Pancreas (tissue), 10 donors: ENCODE measurements at regions not wholly inside any gene's neighbourhood (a gene's known extent, or its start where the extent isn't known, plus 50 kb on each side); places are given as distances from the start of the nearest gene placed in this dataset.

Experiments used
- ATAC-seq, 4 donors: fragments of 200-7000 bp; cut with Tn5 transposase; one replicate each; pipeline versions ENCODE4 v1.8.0 to v1.9.1; 2020; ENCODE audit warnings: mild to moderate bottlenecking in 4 of 4, moderate library complexity in 4 of 4
- DNase-seq, 6 donors: peaks; one replicate each; pipeline ENCODE4 v3.0.0-alpha.2; 2020
- FAIRE-seq: peaks from 2 replicates; lab custom pipeline; 2012; peaks lifted over from hg19 to GRCh38; lab: Jason Lieb, UNC
- H3K27ac ChIP-seq, 4 donors: fragments of 200-600 bp; sonication (generic); 1 replicate in 3 of 4; 2 replicates in 1 of 4; pipeline versions ENCODE4 v1.5.0 to v1.8.0; 2020
- H3K27me3 ChIP-seq, 4 donors: fragments of 200-600 bp; one replicate each; pipeline ENCODE4 v1.8.0; 2021
- H3K36me3 ChIP-seq, 3 donors: fragments of 200-600 bp; sonication (generic) in 1 of 3; one replicate each; pipeline versions ENCODE4 v1.5.0 to v1.8.0; 2020 to 2021
- H3K4me1 ChIP-seq, 3 donors: fragments of 200-600 bp; one replicate each; pipeline ENCODE4 v1.8.0; 2021
- H3K4me3 ChIP-seq, 4 donors: fragments of 200-600 bp; sonication (generic) in 2 of 4; one replicate each; pipeline versions ENCODE4 v1.5.0 to v1.8.0; 2020 to 2021
- H3K9me3 ChIP-seq, 4 donors: fragments of 200-600 bp; one replicate each; pipeline ENCODE4 v1.8.0; 2021
- WGBS, 2 donors: extraction: QIAGEN DNeasy Blood & Tissue Kit; methylation state at CpG; one replicate each; pipeline ENCODE4 v1.1.7; 2013; 5-methylcytosine and 5-hydroxymethylcytosine counted together
- intact Hi-C, 3 donors: fragments of 100-400 bp; cut with DNase I; formaldehyde crosslinking; loops; one replicate each; pipeline versions ENCODE4 v1.11.1 to v1.14.2; 2022
- TF ChIP-seq, protein P1 (sequence below), 4 donors: fragments of 200-600 bp; sonication (generic) in 3 of 4; IDR thresholded peaks; one replicate each; pipeline versions ENCODE4 v1.5.0 to v1.8.0; 2021; ENCODE audit warnings: antibody characterized with exemption in 4 of 4
- donor health status: healthy with polysubstance abuse.
- donor health status: DM: no; HTN: no; CAD: no; lungs with moderate emphysema.
- donor health status: DM: no; HTN: no; CAD: no.
- donor health status: control.
- donor health status: control.
- donor health status: Bipolar disorder and iron deficiency.
- donor health status: DM: yes; HTN: yes; CAD: no.
- donor health status: DM: no; HTN: no; CAD: no.
- donor health status: DM: no; HTN: no; CAD: no.
- donor health status: DM: yes; HTN: yes; CAD: no.

DNA sequence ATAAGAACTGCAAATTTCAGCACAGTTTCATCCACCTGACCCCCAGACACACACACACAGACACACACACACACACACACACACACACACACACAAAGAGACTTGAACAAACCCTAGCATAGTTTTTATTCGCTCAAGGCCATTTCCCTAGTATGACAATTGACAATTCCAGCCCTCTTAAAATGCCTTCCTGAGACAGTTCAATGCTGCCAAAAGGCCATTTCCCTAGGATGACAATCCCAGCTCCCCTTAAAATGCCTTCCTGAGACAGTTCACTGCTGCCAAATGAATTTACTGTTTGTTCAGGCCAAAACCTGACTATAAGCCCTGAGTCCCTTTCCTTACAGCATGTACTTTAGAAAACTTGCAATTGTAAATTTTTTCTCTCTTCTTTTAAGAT is 259.5 kb upstream of the SLC7A11 start:
- Histone ChIP-seq H3K9me3 (no peaks in the 10 kb centered on the region), H3K36me3 (no peaks in the 10 kb centered on the region), H3K4me3 (no peak overlapping the region), H3K27ac (no peak overlapping the region), H3K27me3 (no peaks in the 10 kb centered on the region), H3K4me1 (no peaks in the 10 kb centered on the region)
- intact Hi-C loops = no loop called here
- FAIRE-seq (no peak), ATAC-seq (no peak), DNase-seq (no peak)
- TF ChIP-seq, protein P1, sequence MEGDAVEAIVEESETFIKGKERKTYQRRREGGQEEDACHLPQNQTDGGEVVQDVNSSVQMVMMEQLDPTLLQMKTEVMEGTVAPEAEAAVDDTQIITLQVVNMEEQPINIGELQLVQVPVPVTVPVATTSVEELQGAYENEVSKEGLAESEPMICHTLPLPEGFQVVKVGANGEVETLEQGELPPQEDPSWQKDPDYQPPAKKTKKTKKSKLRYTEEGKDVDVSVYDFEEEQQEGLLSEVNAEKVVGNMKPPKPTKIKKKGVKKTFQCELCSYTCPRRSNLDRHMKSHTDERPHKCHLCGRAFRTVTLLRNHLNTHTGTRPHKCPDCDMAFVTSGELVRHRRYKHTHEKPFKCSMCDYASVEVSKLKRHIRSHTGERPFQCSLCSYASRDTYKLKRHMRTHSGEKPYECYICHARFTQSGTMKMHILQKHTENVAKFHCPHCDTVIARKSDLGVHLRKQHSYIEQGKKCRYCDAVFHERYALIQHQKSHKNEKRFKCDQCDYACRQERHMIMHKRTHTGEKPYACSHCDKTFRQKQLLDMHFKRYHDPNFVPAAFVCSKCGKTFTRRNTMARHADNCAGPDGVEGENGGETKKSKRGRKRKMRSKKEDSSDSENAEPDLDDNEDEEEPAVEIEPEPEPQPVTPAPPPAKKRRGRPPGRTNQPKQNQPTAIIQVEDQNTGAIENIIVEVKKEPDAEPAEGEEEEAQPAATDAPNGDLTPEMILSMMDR (IDR thresholded peaks at IDR 0.05) = no peak
- 73 to 94% methylated on average over 1 of the region's 1 CpG for WGBS, 2 donors

DNA sequence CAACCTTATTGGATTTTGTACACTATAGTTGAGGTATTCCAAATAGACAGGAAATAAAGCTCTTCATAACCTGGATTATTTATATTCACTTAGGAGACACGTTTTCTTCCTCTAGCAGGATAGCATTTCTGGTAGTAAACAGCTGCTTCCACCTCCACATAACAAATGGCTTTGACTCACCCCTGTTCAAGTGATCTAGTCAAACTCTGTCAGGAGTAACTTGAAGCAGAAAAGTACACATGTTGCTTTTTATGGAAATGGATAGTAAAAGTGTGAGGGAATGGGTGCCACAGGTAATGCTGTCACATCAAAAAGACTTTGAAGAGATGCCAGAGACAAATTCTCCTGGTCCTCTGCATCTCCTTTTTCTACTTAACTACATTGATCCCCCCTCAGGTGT is 258.7 kb upstream of the SLC7A11 start:
- H3K9me3 ChIP-seq = no peaks in the 10 kb centered on the region
- no peak overlapping the region for H3K27ac ChIP-seq
- no peaks in the 10 kb centered on the region for H3K27me3 ChIP-seq
- FAIRE-seq (no peak), ATAC-seq (no peak), DNase-seq (no peak)
- H3K4me1 ChIP-seq = no peaks in the 10 kb centered on the region
- intact Hi-C loops = no loop called here
- H3K4me3 ChIP-seq = no peak overlapping the region
- TF ChIP-seq, protein P1 (IDR thresholded peaks at IDR 0.05) = no peak
- 63 to 90% methylated on average over 1 of the region's 1 CpG for WGBS, 2 donors
- H3K36me3 ChIP-seq = no peaks in the 10 kb centered on the region

DNA sequence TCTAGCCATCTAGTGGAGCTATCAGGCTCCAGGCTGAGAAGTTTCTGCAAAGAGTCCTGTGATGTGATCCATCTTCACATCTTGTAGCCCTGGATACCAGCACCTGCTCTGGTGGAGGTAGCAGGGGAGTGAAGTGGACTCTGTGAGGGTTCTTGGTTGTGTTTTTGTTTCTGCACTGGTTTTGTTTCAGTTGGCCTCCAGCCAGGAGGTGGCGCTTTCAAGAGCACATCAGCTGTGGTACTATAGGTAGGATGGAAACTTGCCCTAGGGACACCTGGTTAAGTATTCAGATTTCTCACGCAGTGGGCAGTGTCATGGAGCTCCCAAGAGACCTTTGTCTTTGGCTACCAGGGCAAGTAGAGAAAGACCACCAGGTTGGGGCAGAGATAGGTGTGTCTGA is 257.5 kb upstream of the SLC7A11 start:
- Histone ChIP-seq H3K36me3 (no peaks in the 10 kb centered on the region), H3K9me3 (no peaks in the 10 kb centered on the region), H3K27me3 (no peaks in the 10 kb centered on the region), H3K4me3 (no peak overlapping the region), H3K27ac (no peak overlapping the region), H3K4me1 (no peaks in the 10 kb centered on the region)
- intact Hi-C loops = no loop called here
- FAIRE-seq = no peak
- peak in 4 of 6 donors; percentile 7 to 40 (median 26) for DNase-seq
- TF ChIP-seq, protein P1 (IDR thresholded peaks at IDR 0.05) = no peak
- 41 to 46% methylated on average over 2 of the region's 2 CpGs for WGBS, 2 donors
- ATAC-seq = peak in 1 of 4 donors; percentile 39

DNA sequence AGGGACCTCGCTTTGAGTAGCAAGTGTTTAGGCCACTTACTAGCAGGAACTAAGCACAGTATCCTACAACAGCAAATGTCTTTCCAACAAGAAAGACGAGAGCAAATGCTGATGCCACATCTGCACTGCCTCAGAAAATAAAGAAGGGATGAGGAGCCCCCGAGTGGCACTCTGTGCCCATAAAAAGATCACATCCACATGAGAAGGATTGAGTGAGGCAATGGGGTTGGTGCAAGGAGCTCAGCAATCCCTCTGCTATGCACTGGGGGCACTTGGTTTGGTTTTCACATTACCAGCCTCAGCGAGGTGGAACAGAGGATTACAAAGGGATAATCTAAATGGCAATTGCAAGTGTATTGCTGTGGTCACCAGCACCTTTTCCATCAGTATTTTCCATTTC is 252.8 kb upstream of the SLC7A11 start:
- FAIRE-seq (no peak), DNase-seq (no peak), ATAC-seq (peak in 1 of 4 donors; percentile 42)
- no peaks in the 10 kb centered on the region for H3K27me3 ChIP-seq
- H3K9me3 ChIP-seq = no peaks in the 10 kb centered on the region
- no peaks in the 10 kb centered on the region for H3K4me1 ChIP-seq
- no peak overlapping the region for H3K27ac ChIP-seq
- H3K36me3 ChIP-seq = no peaks in the 10 kb centered on the region
- intact Hi-C loops = no loop called here
- no peak overlapping the region for H3K4me3 ChIP-seq
- TF ChIP-seq, protein P1 (IDR thresholded peaks at IDR 0.05) = no peak
- 34 to 38% methylated on average over 4 of the region's 4 CpGs for WGBS, 2 donors

DNA sequence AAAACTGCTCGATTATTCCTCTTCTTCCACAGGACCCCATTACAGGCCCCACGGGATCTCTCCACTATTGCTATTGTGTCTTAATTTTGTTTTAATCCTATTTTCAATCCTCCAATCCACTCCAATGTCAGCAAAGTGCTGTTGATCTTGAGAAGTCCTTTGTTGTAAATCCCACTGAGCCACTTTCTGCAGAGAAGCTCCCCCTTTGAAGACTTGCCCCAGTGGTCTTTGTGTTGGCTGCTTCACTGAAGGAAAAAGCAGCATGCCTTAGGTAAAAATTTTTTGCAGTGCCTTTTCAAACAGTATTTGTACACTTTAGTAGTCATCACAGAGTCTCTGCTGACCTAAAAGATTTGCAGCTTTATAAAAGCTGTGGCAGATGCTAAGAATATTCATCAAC is 252.0 kb upstream of the SLC7A11 start:
- no peaks in the 10 kb centered on the region for H3K9me3 ChIP-seq
- FAIRE-seq (no peak), ATAC-seq (no peak), DNase-seq (no peak)
- H3K36me3 ChIP-seq = no peaks in the 10 kb centered on the region
- intact Hi-C loops = no loop called here
- TF ChIP-seq, protein P1 (IDR thresholded peaks at IDR 0.05) = no peak
- no peak overlapping the region for H3K27ac ChIP-seq
- H3K27me3 ChIP-seq = no peaks in the 10 kb centered on the region
- H3K4me3 ChIP-seq = no peak overlapping the region
- no peaks in the 10 kb centered on the region for H3K4me1 ChIP-seq
- WGBS, 2 donors = 71 to 85% methylated on average over 2 of the region's 2 CpGs
